Astrocyte (in vitro differentiated cells and primary cell): ENCODE measurements at regions not wholly inside any gene's neighbourhood (a gene's known extent, or its start where the extent isn't known, plus 50 kb on each side); places are given as distances from the start of the nearest gene placed in this dataset.

Experiments
- CTCF ChIP-seq: IDR thresholded peaks from 2 replicates; pipeline ENCODE4 v1.5.1; 2011; ENCODE audit warnings: low read depth, mild to moderate bottlenecking, inconsistent platforms, low read length, moderate library complexity; ENCODE audit not compliant: insufficient read depth
- EZH2 ChIP-seq: IDR thresholded peaks from 2 replicates; pipeline ENCODE4 v1.6.1; 2012; ENCODE audit warnings: mild to moderate bottlenecking, low read length, inconsistent platforms; ENCODE audit not compliant: insufficient read depth

GRCh38 chr16:17647879-17648872 lies 177.4 kb upstream of the XYLT1 start:
- TF ChIP-seq CTCF: no peak
- TF ChIP-seq EZH2: no peak
